ENCODE measurements at regions not wholly inside any gene's neighbourhood (a gene's known extent, or its start where the extent isn't known, plus 50 kb on each side); places are given as distances from the start of the nearest gene placed in this dataset.

DNA sequence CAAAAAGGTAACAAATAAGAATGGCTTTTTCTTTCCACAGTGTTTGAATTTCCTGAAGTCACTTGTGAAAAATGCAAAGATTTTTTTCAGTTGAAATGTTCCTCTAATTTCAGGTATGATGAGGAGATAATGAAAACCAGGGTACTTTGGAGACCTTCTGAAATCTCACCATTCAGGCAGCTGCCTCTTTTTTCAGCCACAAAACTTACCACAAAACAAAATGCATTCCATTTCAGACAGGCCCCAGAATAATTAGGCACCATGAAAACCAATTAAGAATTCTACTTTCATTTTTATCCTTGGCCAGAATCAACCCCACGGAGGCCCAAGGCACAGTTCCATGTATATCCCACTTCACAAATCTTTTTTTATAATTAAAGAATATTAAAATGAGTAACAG lies 880.3 kb upstream of the ACVR2A start:
- TF ChIP-seq, protein P1, sequence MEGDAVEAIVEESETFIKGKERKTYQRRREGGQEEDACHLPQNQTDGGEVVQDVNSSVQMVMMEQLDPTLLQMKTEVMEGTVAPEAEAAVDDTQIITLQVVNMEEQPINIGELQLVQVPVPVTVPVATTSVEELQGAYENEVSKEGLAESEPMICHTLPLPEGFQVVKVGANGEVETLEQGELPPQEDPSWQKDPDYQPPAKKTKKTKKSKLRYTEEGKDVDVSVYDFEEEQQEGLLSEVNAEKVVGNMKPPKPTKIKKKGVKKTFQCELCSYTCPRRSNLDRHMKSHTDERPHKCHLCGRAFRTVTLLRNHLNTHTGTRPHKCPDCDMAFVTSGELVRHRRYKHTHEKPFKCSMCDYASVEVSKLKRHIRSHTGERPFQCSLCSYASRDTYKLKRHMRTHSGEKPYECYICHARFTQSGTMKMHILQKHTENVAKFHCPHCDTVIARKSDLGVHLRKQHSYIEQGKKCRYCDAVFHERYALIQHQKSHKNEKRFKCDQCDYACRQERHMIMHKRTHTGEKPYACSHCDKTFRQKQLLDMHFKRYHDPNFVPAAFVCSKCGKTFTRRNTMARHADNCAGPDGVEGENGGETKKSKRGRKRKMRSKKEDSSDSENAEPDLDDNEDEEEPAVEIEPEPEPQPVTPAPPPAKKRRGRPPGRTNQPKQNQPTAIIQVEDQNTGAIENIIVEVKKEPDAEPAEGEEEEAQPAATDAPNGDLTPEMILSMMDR (IDR thresholded peaks at IDR 0.05) = no peak
- TF ChIP-seq POLR2A (IDR thresholded peaks at IDR 0.05) = no peak
